Astrocyte (in vitro differentiated cells and primary cell): ENCODE measurements at regions not wholly inside any gene's neighbourhood (a gene's known extent, or its start where the extent isn't known, plus 50 kb on each side); places are given as distances from the start of the nearest gene placed in this dataset.

Source experiments
- EZH2 ChIP-seq: IDR thresholded peaks from 2 replicates; pipeline ENCODE4 v1.6.1; 2012; ENCODE audit warnings: mild to moderate bottlenecking, low read length, inconsistent platforms; ENCODE audit not compliant: insufficient read depth
- TF ChIP-seq, protein P1 (sequence below): IDR thresholded peaks from 2 replicates; pipeline ENCODE4 v1.5.1; 2011; ENCODE audit warnings: low read depth, mild to moderate bottlenecking, inconsistent platforms, low read length, moderate library complexity; ENCODE audit not compliant: insufficient read depth

DNA sequence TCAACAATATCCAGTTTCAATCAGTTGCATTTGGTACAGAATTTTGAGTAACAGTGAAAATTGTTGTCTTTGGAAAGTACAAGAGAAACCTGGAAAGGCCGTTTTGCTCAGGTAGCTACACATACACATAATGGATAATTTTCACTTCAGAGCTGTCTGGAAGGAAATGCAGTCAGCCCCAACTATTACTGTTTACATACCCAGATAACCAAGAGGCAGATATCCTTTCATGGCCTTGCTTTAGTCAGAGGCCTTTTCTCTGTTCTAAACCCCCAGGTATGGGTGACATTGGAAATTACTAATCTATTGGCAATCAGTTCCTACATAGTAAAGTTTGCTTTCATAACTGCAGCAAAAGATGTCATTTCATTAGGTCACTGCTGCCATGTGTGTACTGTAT, 244.9 kb upstream of the EMCN start:
- TF ChIP-seq, protein P1, sequence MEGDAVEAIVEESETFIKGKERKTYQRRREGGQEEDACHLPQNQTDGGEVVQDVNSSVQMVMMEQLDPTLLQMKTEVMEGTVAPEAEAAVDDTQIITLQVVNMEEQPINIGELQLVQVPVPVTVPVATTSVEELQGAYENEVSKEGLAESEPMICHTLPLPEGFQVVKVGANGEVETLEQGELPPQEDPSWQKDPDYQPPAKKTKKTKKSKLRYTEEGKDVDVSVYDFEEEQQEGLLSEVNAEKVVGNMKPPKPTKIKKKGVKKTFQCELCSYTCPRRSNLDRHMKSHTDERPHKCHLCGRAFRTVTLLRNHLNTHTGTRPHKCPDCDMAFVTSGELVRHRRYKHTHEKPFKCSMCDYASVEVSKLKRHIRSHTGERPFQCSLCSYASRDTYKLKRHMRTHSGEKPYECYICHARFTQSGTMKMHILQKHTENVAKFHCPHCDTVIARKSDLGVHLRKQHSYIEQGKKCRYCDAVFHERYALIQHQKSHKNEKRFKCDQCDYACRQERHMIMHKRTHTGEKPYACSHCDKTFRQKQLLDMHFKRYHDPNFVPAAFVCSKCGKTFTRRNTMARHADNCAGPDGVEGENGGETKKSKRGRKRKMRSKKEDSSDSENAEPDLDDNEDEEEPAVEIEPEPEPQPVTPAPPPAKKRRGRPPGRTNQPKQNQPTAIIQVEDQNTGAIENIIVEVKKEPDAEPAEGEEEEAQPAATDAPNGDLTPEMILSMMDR: no peak
- TF ChIP-seq EZH2: no peak
